ENCODE measurements at regions not wholly inside any gene's neighbourhood (a gene's known extent, or its start where the extent isn't known, plus 50 kb on each side); places are given as distances from the start of the nearest gene placed in this dataset.

- Histone ChIP-seq H3K4me3 (no peak overlapping the region), H3K4me1 (no peaks in the 10 kb centered on the region), H3K9me3 (no peaks in the 10 kb centered on the region), H3K27me3 (no peaks in the 10 kb centered on the region), H3K27ac (no peak overlapping the region), H3K36me3 (no peaks in the 10 kb centered on the region)
- DNase-seq = no peak
- WGBS, 2 donors = 41 to 48% methylated on average over 3 of the region's 3 CpGs
- TF ChIP-seq POLR2AphosphoS5 (IDR thresholded peaks at IDR 0.05) = no peak
- TF ChIP-seq CTCF (IDR thresholded peaks at IDR 0.05) = no peak
- no peak for TF ChIP-seq EP300 (IDR thresholded peaks at IDR 0.05)
- TF ChIP-seq POLR2A (IDR thresholded peaks at IDR 0.05) = no peak
- ATAC-seq (ENCODE audit: low FRiP score in 2 of 2) = no peak
These were observed 291.3 kb upstream of the MTNR1B start for GRCh38 chr11:92678008-92678611.

- Histone ChIP-seq H3K27me3 (no peaks in the 10 kb centered on the region), H3K27ac (no peak overlapping the region), H3K36me3 (no peaks in the 10 kb centered on the region), H3K9me3 (no peaks in the 10 kb centered on the region), H3K4me3 (no peak overlapping the region), H3K4me1 (no peaks in the 10 kb centered on the region)
- TF ChIP-seq EP300 (IDR thresholded peaks at IDR 0.05) (no peak), POLR2A (IDR thresholded peaks at IDR 0.05) (no peak), POLR2AphosphoS5 (IDR thresholded peaks at IDR 0.05) (no peak), CTCF (IDR thresholded peaks at IDR 0.05) (no peak)
- WGBS, 2 donors = 43 to 64% methylated on average over 1 of the region's 1 CpG
- DNase-seq (no peak), ATAC-seq (ENCODE audit: low FRiP score in 2 of 2) (no peak)
These were observed 287.9 kb upstream of the MTNR1B start for GRCh38 chr11:92681586-92681985.

GRCh38 chr11:92682136-92682535 lies 287.3 kb upstream of the MTNR1B start:
- 85% methylated on average over 4 of the region's 4 CpGs for WGBS, 2 donors
- H3K4me1 ChIP-seq = no peaks in the 10 kb centered on the region
- H3K27me3 ChIP-seq = no peaks in the 10 kb centered on the region
- no peak for ATAC-seq (ENCODE audit: low FRiP score in 2 of 2)
- H3K36me3 ChIP-seq = no peaks in the 10 kb centered on the region
- TF ChIP-seq CTCF (IDR thresholded peaks at IDR 0.05) (no peak), EP300 (IDR thresholded peaks at IDR 0.05) (no peak), POLR2A (IDR thresholded peaks at IDR 0.05) (no peak), POLR2AphosphoS5 (IDR thresholded peaks at IDR 0.05) (no peak)
- no peak for DNase-seq
- H3K27ac ChIP-seq = no peak overlapping the region
- no peak overlapping the region for H3K4me3 ChIP-seq
- H3K9me3 ChIP-seq = no peaks in the 10 kb centered on the region

GRCh38 chr11:92682952-92683351 lies 286.5 kb upstream of the MTNR1B start:
- H3K9me3 ChIP-seq = no peaks in the 10 kb centered on the region
- DNase-seq (no peak), ATAC-seq (ENCODE audit: low FRiP score in 2 of 2) (no peak)
- 90 to 100% methylated on average over 1 of the region's 1 CpG for WGBS, 2 donors
- H3K4me1 ChIP-seq = no peaks in the 10 kb centered on the region
- H3K36me3 ChIP-seq = no peaks in the 10 kb centered on the region
- no peak overlapping the region for H3K27ac ChIP-seq
- no peak overlapping the region for H3K4me3 ChIP-seq
- TF ChIP-seq CTCF (IDR thresholded peaks at IDR 0.05) (no peak), POLR2AphosphoS5 (IDR thresholded peaks at IDR 0.05) (no peak), POLR2A (IDR thresholded peaks at IDR 0.05) (no peak), EP300 (IDR thresholded peaks at IDR 0.05) (no peak)
- H3K27me3 ChIP-seq = no peaks in the 10 kb centered on the region

- Histone ChIP-seq H3K27me3 (no peaks in the 10 kb centered on the region), H3K36me3 (no peaks in the 10 kb centered on the region), H3K27ac (no peak overlapping the region), H3K4me3 (no peak overlapping the region), H3K4me1 (no peaks in the 10 kb centered on the region), H3K9me3 (no peaks in the 10 kb centered on the region)
- ATAC-seq (ENCODE audit: low FRiP score in 2 of 2) (no peak), DNase-seq (no peak)
- no peak for TF ChIP-seq CTCF (IDR thresholded peaks at IDR 0.05)
- no peak for TF ChIP-seq EP300 (IDR thresholded peaks at IDR 0.05)
- no peak for TF ChIP-seq POLR2A (IDR thresholded peaks at IDR 0.05)
- TF ChIP-seq POLR2AphosphoS5 (IDR thresholded peaks at IDR 0.05) = no peak
- 81 to 94% methylated on average over 2 of the region's 2 CpGs for WGBS, 2 donors
These were observed 284.4 kb upstream of the MTNR1B start for GRCh38 chr11:92685049-92685448.

Measured in upper lobe of left lung (tissue), 6 donors.